Endothelial cell of umbilical vein (primary cell): ENCODE measurements at regions not wholly inside any gene's neighbourhood (a gene's known extent, or its start where the extent isn't known, plus 50 kb on each side); places are given as distances from the start of the nearest gene placed in this dataset.

Source experiments
- BruUV-seq: library from RNA; stranded (reverse); fragments of 400-500 nt; replicated peaks from 2 replicates; lab custom pipeline; 2021; lab: Mats Ljungman, UMichigan
- CTCF ChIA-PET: fragments of 300-600, 350-600 bp; sonication (Branson Sonifier 250); formaldehyde crosslinking; loops from one replicate; lab custom pipeline; 2021; ENCODE audit warnings: antibody characterized with exemption, inconsistent platforms; lab: Charles Lee
- POLR2A ChIA-PET: fragments of 300-600, 350-600 bp; sonication (Branson Sonifier 250); formaldehyde crosslinking; loops from one replicate; lab custom pipeline; 2021; ENCODE audit warnings: antibody characterized with exemption, inconsistent platforms; lab: Charles Lee
- DNase-seq: peaks from one replicate; pipeline ENCODE4 v3.0.0-alpha.2; 2011; ENCODE audit warnings: low read depth, low spot score
- FAIRE-seq: peaks from 2 replicates; lab custom pipeline; 2011; peaks lifted over from hg19 to GRCh38; lab: Jason Lieb, UNC
- H2AFZ ChIP-seq: 2 replicates; pipeline ENCODE4 v1.6.0; 2012; ENCODE audit warnings: low read depth, low read length, control low read depth, inconsistent platforms
- H3K27ac ChIP-seq: 2 replicates; pipeline ENCODE4 v1.5.1; 2011; ENCODE audit warnings: low read depth, mild to moderate bottlenecking, control low read depth, low read length, moderate library complexity; ENCODE audit not compliant: insufficient read depth
- H3K27me3 ChIP-seq, 2 experiments: 2 replicates each; pipeline versions ENCODE4 v1.6.0 to v1.6.1; 2011; ENCODE audit warnings: low read length in 2 of 2, mixed read lengths in 1 of 2; ENCODE audit not compliant: control insufficient read depth in 2 of 2, insufficient read depth in 2 of 2
- H3K36me3 ChIP-seq, 2 experiments: 2 replicates in 1 of 2; 3 replicates in 1 of 2; pipeline ENCODE4 v1.5.1; 2011; ENCODE audit warnings: low read length in 2 of 2, mild to moderate bottlenecking in 1 of 2, moderate library complexity in 1 of 2; ENCODE audit not compliant: control insufficient read depth in 2 of 2, insufficient read depth in 2 of 2; ENCODE audit errors: extremely low read depth in 1 of 2
- H3K4me1 ChIP-seq: 3 replicates; pipeline ENCODE4 v1.5.1; 2011; ENCODE audit warnings: mild to moderate bottlenecking, low read length; ENCODE audit not compliant: control insufficient read depth, insufficient read depth; ENCODE audit errors: extremely low read depth
- H3K4me2 ChIP-seq: 2 replicates; pipeline ENCODE4 v1.6.1; 2011; ENCODE audit warnings: low read length, control low read depth, mixed read lengths; ENCODE audit not compliant: insufficient read depth
- H3K4me3 ChIP-seq, 3 experiments: fragments of 200-600 bp in 1 of 3; sonication (generic), shearing (Covaris generic) in 1 of 3; replicated peaks in 1 of 3; 2 replicates each; pipeline ENCODE4 v1.5.1; 2011 to 2016; ENCODE audit warnings: control low read depth in 3 of 3, low read length in 3 of 3, mild to moderate bottlenecking in 2 of 3, inconsistent platforms in 1 of 3, low read depth in 1 of 3, moderate library complexity in 1 of 3; ENCODE audit not compliant: insufficient read depth in 1 of 3
- H3K79me2 ChIP-seq: 2 replicates; pipeline ENCODE4 v1.6.0; 2012; ENCODE audit warnings: low read length, inconsistent platforms; ENCODE audit not compliant: control insufficient read depth, insufficient read depth
- H3K9ac ChIP-seq: replicated peaks from 2 replicates; pipeline ENCODE3; 2011; ENCODE audit warnings: low read length, control low read depth; ENCODE audit not compliant: insufficient read depth; ENCODE audit errors: extremely low read depth
- H3K9me1 ChIP-seq: replicated peaks from 3 replicates; pipeline ENCODE4 v1.6.0; 2011; ENCODE audit warnings: mild to moderate bottlenecking, low read length; ENCODE audit not compliant: control insufficient read depth, insufficient read depth; ENCODE audit errors: extremely low read depth
- H3K9me3 ChIP-seq: replicated peaks from 2 replicates; pipeline ENCODE4 v1.5.1; 2012; ENCODE audit warnings: low read length, inconsistent platforms; ENCODE audit not compliant: control insufficient read depth, insufficient read depth
- H4K20me1 ChIP-seq: replicated peaks from 2 replicates; pipeline ENCODE3; 2011; ENCODE audit warnings: mild to moderate bottlenecking, low read length; ENCODE audit not compliant: control insufficient read depth, insufficient read depth; ENCODE audit errors: extremely low read depth
- EZH2 ChIP-seq: IDR thresholded peaks from 2 replicates; pipeline ENCODE4 v1.6.1; 2012; ENCODE audit warnings: borderline replicate concordance, low read depth, mild to moderate bottlenecking, moderate library complexity, low read length, inconsistent platforms; ENCODE audit not compliant: severe bottlenecking
- FOS ChIP-seq: IDR thresholded peaks from 2 replicates; pipeline ENCODE4 v1.6.1; 2011; ENCODE audit warnings: mild to moderate bottlenecking, low read length, moderate library complexity, borderline replicate concordance; ENCODE audit not compliant: insufficient read depth
- GATA2 ChIP-seq: IDR thresholded peaks from 2 replicates; pipeline ENCODE4 v1.7.0; 2011; ENCODE audit warnings: low read depth, mild to moderate bottlenecking, moderate library complexity, mixed read lengths, low read length; ENCODE audit not compliant: insufficient read length, insufficient read depth
- JUN ChIP-seq: IDR thresholded peaks from 2 replicates; pipeline ENCODE4 v1.6.1; 2011; ENCODE audit warnings: borderline replicate concordance, low read depth; ENCODE audit not compliant: insufficient read length, insufficient read depth
- MYC ChIP-seq: IDR thresholded peaks from one replicate; pipeline ENCODE4 v1.6.1; 2011; ENCODE audit warnings: mild to moderate bottlenecking, low read depth, low read length
- POLR2A ChIP-seq: IDR thresholded peaks from 2 replicates; pipeline ENCODE4 v1.6.1; 2012; ENCODE audit warnings: low read depth, mild to moderate bottlenecking, control low read depth, low read length
- POLR2AphosphoS5 ChIP-seq: IDR thresholded peaks from 2 replicates; pipeline ENCODE4 v1.6.1; 2012; ENCODE audit warnings: low read depth, mild to moderate bottlenecking, control low read depth, low read length, moderate library complexity; ENCODE audit not compliant: insufficient read depth
- dilution Hi-C: fragments of 300-500 bp; cut with MboI; formaldehyde crosslinking; loops from one replicate; pipeline ENCODE4 v1.15.0; 2019; ENCODE audit warnings: low sequenced_read_pairs; ENCODE audit not compliant: extremely low pct_ligation_motif_present
- intact Hi-C: fragments of 100-400 bp; cut with micrococcal nuclease; formaldehyde crosslinking; loops from one replicate; pipeline ENCODE4 v1.10.0; 2022
- TF ChIP-seq, protein P1 (sequence below): IDR thresholded peaks from 2 replicates; pipeline ENCODE4 v1.6.1; 2011; ENCODE audit not compliant: insufficient read depth, insufficient read length
- TF ChIP-seq, protein P2 (sequence below), 2 donors: IDR thresholded peaks; 1 replicate in 1 of 2; 2 replicates in 1 of 2; pipeline ENCODE4 v1.5.1; 2011; ENCODE audit warnings: low read length in 2 of 2, mild to moderate bottlenecking in 2 of 2, moderate library complexity in 2 of 2, control low read depth in 1 of 2, inconsistent platforms in 1 of 2, low read depth in 1 of 2; ENCODE audit not compliant: insufficient read depth in 1 of 2; ENCODE audit errors: extremely low read depth in 1 of 2

DNA sequence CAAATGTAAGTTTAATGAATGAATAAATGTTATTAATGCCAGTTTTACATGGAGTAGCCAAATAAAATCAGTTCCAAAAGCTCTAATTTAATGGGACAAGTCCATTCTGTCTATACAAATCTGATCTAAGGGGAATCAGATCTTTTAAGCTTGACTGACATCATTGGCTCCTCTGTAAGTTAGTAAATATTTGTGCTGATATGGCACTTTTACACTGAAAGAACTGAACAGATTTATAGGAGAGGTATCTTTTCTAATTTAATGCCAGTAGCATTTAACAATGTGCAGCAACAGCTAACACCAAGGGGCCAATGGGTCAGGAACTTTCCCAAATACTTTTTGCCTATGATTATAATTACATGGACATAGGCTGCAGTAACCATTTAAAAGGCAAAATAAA is 832.3 kb downstream of the PCDH17 start:
- no peaks in the 10 kb centered on the region for H3K36me3 ChIP-seq
- no peak overlapping the region for H3K27ac ChIP-seq
- CTCF ChIA-PET, result interaction anchor here (0.7 kb wide), 1 partner anchor 19 kb away, joined by 6 read pairs; no protein-coding TSS in a partner anchor
- H3K79me2 ChIP-seq, result no peaks in the 10 kb centered on the region
- no peaks in the 10 kb centered on the region for H3K9me1 ChIP-seq
- TF ChIP-seq, protein P1, sequence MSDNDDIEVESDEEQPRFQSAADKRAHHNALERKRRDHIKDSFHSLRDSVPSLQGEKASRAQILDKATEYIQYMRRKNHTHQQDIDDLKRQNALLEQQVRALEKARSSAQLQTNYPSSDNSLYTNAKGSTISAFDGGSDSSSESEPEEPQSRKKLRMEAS, result no peak
- TF ChIP-seq POLR2A, result no peak
- no peak for TF ChIP-seq FOS
- no peak for TF ChIP-seq MYC
- TF ChIP-seq EZH2, result no peak
- no peak for TF ChIP-seq GATA2
- TF ChIP-seq, protein P2, sequence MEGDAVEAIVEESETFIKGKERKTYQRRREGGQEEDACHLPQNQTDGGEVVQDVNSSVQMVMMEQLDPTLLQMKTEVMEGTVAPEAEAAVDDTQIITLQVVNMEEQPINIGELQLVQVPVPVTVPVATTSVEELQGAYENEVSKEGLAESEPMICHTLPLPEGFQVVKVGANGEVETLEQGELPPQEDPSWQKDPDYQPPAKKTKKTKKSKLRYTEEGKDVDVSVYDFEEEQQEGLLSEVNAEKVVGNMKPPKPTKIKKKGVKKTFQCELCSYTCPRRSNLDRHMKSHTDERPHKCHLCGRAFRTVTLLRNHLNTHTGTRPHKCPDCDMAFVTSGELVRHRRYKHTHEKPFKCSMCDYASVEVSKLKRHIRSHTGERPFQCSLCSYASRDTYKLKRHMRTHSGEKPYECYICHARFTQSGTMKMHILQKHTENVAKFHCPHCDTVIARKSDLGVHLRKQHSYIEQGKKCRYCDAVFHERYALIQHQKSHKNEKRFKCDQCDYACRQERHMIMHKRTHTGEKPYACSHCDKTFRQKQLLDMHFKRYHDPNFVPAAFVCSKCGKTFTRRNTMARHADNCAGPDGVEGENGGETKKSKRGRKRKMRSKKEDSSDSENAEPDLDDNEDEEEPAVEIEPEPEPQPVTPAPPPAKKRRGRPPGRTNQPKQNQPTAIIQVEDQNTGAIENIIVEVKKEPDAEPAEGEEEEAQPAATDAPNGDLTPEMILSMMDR (IDR thresholded peaks at IDR 0.05; ENCODE audit: extremely low read depth in 1 of 2, insufficient read depth in 1 of 2, low read depth in 1 of 2, low read length in 2 of 2), result no peak
- TF ChIP-seq POLR2AphosphoS5, result no peak
- TF ChIP-seq JUN, result no peak
- no peaks in the 10 kb centered on the region for H3K27me3 ChIP-seq
- no peaks in the 10 kb centered on the region for H3K9me3 ChIP-seq
- intact Hi-C loops, result no loop called here
- no TSS peak for BruUV-seq
- FAIRE-seq (no peak), DNase-seq (no peak)
- POLR2A ChIA-PET, result no interaction called here
- no peak overlapping the region for H3K4me3 ChIP-seq
- peaks cover 3% of the 10 kb centered on the region for H3K4me1 ChIP-seq
- no peaks in the 10 kb centered on the region for H4K20me1 ChIP-seq
- dilution Hi-C loops, result no loop called here
- no peak overlapping the region for H3K4me2 ChIP-seq
- no peak overlapping the region for H3K9ac ChIP-seq
- no peak overlapping the region for H2AFZ ChIP-seq
